ENCODE measurements at regions not wholly inside any gene's neighbourhood (a gene's known extent, or its start where the extent isn't known, plus 50 kb on each side); places are given as distances from the start of the nearest gene placed in this dataset.

DNA sequence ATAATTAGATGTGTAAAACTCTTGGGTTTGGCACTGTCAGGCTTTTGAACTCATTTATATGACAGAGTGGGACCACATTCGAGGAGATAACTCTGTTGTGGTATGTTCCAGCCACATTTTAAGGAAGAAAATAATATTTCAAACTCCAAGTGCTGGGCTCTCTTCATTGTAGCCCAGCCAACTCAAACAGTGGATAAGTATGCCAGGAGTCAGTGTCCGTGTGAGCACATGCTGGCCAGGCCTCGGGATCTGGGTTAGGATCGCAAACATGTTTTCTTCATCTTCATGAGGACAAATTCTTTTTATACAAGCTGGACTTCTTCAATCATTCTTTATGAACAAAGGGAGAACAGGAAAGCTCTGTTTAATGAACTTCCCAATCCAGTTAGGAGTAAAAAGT, 497.5 kb downstream of the MAFB start:
- FAIRE-seq = no peak
- DNase-seq (ENCODE audit: insufficient read length, low spot score) = no peak
- no peak for TF ChIP-seq SPI1 (IDR thresholded peaks at IDR 0.05; ENCODE audit: low read depth, low read length)
- no peak for TF ChIP-seq TAF1 (IDR thresholded peaks at IDR 0.05; ENCODE audit: low read depth, low read length)
- TF ChIP-seq POLR2AphosphoS5 (IDR thresholded peaks at IDR 0.05; ENCODE audit: low read depth, low read length) = no peak
- TF ChIP-seq POU2F2 (IDR thresholded peaks at IDR 0.05; ENCODE audit: low read depth, low read length) = no peak
- TF ChIP-seq POLR2A (IDR thresholded peaks at IDR 0.05; ENCODE audit: low read depth, low read length) = no peak
- TF ChIP-seq PAX5 (IDR thresholded peaks at IDR 0.05; ENCODE audit: insufficient read depth, low read length, severe bottlenecking) = no peak

DNA sequence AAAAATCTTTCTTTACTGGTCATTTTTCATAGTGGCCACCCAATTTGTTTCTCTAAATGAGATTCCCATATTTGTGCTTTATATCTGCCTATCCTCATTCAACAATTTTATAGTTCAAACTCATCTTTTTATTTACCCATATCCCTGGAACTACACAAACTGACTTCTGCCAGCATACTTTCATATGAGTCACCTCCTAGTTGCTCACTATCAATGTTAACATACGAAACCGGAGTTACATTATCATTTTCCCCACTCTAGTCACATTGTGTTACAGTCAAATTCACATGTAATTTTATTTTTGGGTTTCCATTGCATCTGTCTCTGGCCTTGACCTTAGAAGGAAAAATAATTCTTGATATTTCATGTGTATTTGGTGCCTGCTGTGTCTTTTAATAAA, 499.4 kb downstream of the MAFB start:
- DNase-seq (ENCODE audit: insufficient read length, low spot score) (no peak), FAIRE-seq (no peak)
- no peak for TF ChIP-seq POLR2A (IDR thresholded peaks at IDR 0.05; ENCODE audit: low read depth, low read length)
- TF ChIP-seq SPI1 (IDR thresholded peaks at IDR 0.05; ENCODE audit: low read depth, low read length) = no peak
- no peak for TF ChIP-seq POLR2AphosphoS5 (IDR thresholded peaks at IDR 0.05; ENCODE audit: low read depth, low read length)
- TF ChIP-seq POU2F2 (IDR thresholded peaks at IDR 0.05; ENCODE audit: low read depth, low read length) = no peak
- TF ChIP-seq PAX5 (IDR thresholded peaks at IDR 0.05; ENCODE audit: insufficient read depth, low read length, severe bottlenecking) = no peak
- no peak for TF ChIP-seq TAF1 (IDR thresholded peaks at IDR 0.05; ENCODE audit: low read depth, low read length)

DNA sequence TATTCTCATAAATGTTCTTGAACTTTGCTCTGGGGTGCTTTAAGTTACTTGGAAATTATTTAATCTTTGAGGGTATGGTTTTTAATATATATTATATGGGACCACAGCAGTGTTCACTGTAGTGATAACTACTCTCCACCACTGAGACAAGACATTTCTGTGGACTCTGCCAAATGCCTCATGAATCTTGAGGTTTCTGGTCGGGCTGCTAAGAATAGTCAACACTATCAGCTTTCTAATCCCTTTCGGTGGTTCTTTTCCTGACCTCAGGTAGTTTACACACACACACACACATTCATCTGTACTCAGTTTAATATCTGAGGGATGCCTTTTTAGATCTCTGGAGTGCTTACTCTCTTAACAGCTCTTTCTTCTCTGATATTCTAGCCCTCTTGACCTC, 500.7 kb downstream of the MAFB start:
- no peak for DNase-seq (ENCODE audit: insufficient read length, low spot score)
- TF ChIP-seq POLR2A (IDR thresholded peaks at IDR 0.05; ENCODE audit: low read depth, low read length) (no peak), PAX5 (IDR thresholded peaks at IDR 0.05; ENCODE audit: insufficient read depth, low read length, severe bottlenecking) (no peak), POLR2AphosphoS5 (IDR thresholded peaks at IDR 0.05; ENCODE audit: low read depth, low read length) (no peak), POU2F2 (IDR thresholded peaks at IDR 0.05; ENCODE audit: low read depth, low read length) (no peak), TAF1 (IDR thresholded peaks at IDR 0.05; ENCODE audit: low read depth, low read length) (no peak), SPI1 (IDR thresholded peaks at IDR 0.05; ENCODE audit: low read depth, low read length) (no peak)
- FAIRE-seq = no peak

DNA sequence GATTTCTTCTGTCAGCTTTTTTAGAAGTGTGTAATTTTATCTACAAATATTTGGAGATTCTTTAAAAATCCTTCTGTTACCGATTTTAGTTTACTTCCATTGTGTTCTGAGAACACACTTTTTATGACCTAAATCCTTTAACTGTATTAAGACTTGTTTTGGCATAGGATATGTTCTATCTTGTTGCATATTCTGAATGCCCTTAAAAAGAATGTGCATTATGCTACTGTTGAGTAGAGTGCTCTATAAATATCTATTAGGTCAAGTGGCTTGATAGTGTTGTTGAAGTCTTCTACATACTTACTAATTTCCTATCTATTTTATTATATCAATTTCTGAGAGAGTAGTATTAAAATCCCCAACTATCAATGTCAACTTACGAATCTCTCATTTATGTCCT, 502.2 kb downstream of the MAFB start:
- TF ChIP-seq POU2F2 (IDR thresholded peaks at IDR 0.05; ENCODE audit: low read depth, low read length) (no peak), PAX5 (IDR thresholded peaks at IDR 0.05; ENCODE audit: insufficient read depth, low read length, severe bottlenecking) (no peak), POLR2AphosphoS5 (IDR thresholded peaks at IDR 0.05; ENCODE audit: low read depth, low read length) (no peak), TAF1 (IDR thresholded peaks at IDR 0.05; ENCODE audit: low read depth, low read length) (no peak), SPI1 (IDR thresholded peaks at IDR 0.05; ENCODE audit: low read depth, low read length) (no peak), POLR2A (IDR thresholded peaks at IDR 0.05; ENCODE audit: low read depth, low read length) (no peak)
- FAIRE-seq (no peak), DNase-seq (ENCODE audit: insufficient read length, low spot score) (no peak)

DNA sequence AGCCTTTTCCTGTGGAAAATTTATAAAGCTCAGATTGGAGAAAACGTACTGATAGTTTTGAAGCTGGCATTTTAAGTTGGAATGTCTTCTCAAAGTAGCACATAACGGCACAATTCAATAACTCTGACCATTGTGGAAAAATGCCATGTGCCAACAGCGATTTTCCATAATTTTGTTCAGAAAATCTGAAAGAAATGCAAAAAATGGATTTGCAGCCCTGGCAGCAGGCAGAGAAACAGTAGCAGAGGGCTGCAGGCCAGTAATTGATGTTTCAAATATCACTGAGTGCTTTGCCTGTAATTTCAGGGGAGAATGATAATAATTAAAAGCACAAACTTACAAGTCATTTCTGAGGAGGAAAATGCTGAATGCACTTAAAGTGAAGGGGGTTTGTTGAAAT, 507.4 kb downstream of the MAFB start:
- FAIRE-seq = no peak
- TF ChIP-seq SPI1 (IDR thresholded peaks at IDR 0.05; ENCODE audit: low read depth, low read length) = no peak
- no peak for TF ChIP-seq PAX5 (IDR thresholded peaks at IDR 0.05; ENCODE audit: insufficient read depth, low read length, severe bottlenecking)
- TF ChIP-seq POU2F2 (IDR thresholded peaks at IDR 0.05; ENCODE audit: low read depth, low read length) = no peak
- TF ChIP-seq POLR2AphosphoS5 (IDR thresholded peaks at IDR 0.05; ENCODE audit: low read depth, low read length) = no peak
- TF ChIP-seq TAF1 (IDR thresholded peaks at IDR 0.05; ENCODE audit: low read depth, low read length) = no peak
- no peak for TF ChIP-seq POLR2A (IDR thresholded peaks at IDR 0.05; ENCODE audit: low read depth, low read length)

DNA sequence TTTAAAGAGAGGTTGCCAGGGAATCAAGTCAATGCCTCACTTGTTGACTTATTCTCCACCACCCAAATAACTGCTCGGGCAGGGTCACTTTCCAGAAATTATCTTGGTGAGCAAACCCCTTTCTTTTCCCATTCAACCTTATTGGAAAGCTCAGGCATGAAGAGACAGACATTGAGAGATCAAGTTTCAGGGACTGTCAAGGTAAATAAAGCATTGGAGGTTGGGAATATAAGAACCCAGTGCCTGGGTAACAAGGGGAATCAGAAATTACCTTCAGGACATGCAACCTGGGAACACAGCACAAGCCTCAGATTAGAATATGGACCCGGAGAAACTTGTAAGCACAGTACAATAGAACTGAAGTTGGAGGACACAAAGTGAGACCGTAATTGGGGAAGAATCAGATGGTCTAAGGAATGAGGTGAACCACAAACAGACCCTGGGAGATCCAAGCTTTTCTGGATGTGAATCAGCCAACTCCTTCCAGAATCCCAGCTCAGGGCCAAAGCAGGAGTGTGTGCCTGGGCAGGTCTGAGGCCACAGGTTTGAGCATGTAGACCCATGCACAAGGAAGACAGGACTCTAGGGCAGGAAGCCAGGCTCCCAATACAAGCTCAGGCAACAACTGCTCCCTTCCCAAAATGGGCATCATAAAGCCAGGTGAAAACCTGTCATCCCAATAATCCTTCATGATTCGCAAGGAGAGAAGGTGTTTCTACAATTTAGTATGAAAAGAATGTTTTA, 512.8 kb downstream of the MAFB start:
- no peak for TF ChIP-seq SPI1 (IDR thresholded peaks at IDR 0.05; ENCODE audit: low read depth, low read length)
- TF ChIP-seq TAF1 (IDR thresholded peaks at IDR 0.05; ENCODE audit: low read depth, low read length) = no peak
- TF ChIP-seq POU2F2 (IDR thresholded peaks at IDR 0.05; ENCODE audit: low read depth, low read length) = no peak
- TF ChIP-seq POLR2A (IDR thresholded peaks at IDR 0.05; ENCODE audit: low read depth, low read length) = no peak
- TF ChIP-seq PAX5 (IDR thresholded peaks at IDR 0.05; ENCODE audit: insufficient read depth, low read length, severe bottlenecking) = no peak
- TF ChIP-seq POLR2AphosphoS5 (IDR thresholded peaks at IDR 0.05; ENCODE audit: low read depth, low read length) = no peak
- no peak for FAIRE-seq
- no peak for DNase-seq (ENCODE audit: insufficient read length, low spot score)

More for the DNA sequence above, 507.4 kb downstream of the MAFB start:
- DNase-seq (ENCODE audit: insufficient read length, low spot score) = no peak

DNA sequence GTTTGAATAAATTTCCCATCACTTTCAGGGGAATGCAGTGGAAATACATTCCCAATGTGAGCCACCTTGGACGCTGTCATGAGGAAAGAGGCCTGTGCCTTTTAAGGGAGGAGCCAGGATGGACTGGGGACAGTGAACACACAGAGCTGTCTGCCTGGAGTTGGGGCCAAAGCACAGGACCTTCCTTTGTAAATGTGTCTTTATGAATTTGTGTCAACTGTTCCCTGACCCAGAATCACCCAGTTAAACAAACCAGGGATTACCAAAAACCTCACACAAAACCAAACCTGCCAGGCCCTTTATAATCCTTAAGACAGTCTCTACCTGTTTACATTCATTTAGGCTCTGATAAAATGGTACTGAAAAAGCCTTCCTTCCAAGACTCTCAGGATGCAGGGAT, 513.7 kb downstream of the MAFB start:
- TF ChIP-seq POLR2AphosphoS5 (IDR thresholded peaks at IDR 0.05; ENCODE audit: low read depth, low read length) = no peak
- TF ChIP-seq TAF1 (IDR thresholded peaks at IDR 0.05; ENCODE audit: low read depth, low read length) = no peak
- no peak for TF ChIP-seq SPI1 (IDR thresholded peaks at IDR 0.05; ENCODE audit: low read depth, low read length)
- no peak for TF ChIP-seq PAX5 (IDR thresholded peaks at IDR 0.05; ENCODE audit: insufficient read depth, low read length, severe bottlenecking)
- TF ChIP-seq POLR2A (IDR thresholded peaks at IDR 0.05; ENCODE audit: low read depth, low read length) = no peak
- TF ChIP-seq POU2F2 (IDR thresholded peaks at IDR 0.05; ENCODE audit: low read depth, low read length) = no peak
- FAIRE-seq (no peak), DNase-seq (ENCODE audit: insufficient read length, low spot score) (no peak)

DNA sequence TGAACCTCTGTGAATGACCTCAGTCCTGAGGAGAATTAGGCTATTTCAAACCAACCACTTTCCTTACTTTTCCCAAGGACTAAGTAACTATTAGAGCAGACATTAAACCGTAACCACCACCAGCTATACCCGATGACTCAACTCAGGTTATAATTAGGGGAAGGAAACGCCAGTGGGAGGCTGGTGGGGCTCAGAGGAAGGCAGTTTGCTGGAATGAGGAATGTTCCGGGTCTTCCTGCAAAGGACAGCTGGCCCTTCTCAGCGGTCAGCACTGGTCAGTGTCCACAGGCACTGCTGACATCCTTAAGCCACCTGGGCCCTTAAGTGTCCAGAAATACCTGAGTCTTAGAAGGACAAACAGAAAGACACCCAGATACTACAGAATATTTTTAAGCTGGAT, 515.2 kb downstream of the MAFB start:
- DNase-seq (ENCODE audit: insufficient read length, low spot score) (no peak), FAIRE-seq (no peak)
- TF ChIP-seq TAF1 (IDR thresholded peaks at IDR 0.05; ENCODE audit: low read depth, low read length) = no peak
- TF ChIP-seq POU2F2 (IDR thresholded peaks at IDR 0.05; ENCODE audit: low read depth, low read length) = no peak
- TF ChIP-seq POLR2A (IDR thresholded peaks at IDR 0.05; ENCODE audit: low read depth, low read length) = no peak
- no peak for TF ChIP-seq SPI1 (IDR thresholded peaks at IDR 0.05; ENCODE audit: low read depth, low read length)
- no peak for TF ChIP-seq PAX5 (IDR thresholded peaks at IDR 0.05; ENCODE audit: insufficient read depth, low read length, severe bottlenecking)
- no peak for TF ChIP-seq POLR2AphosphoS5 (IDR thresholded peaks at IDR 0.05; ENCODE audit: low read depth, low read length)

DNA sequence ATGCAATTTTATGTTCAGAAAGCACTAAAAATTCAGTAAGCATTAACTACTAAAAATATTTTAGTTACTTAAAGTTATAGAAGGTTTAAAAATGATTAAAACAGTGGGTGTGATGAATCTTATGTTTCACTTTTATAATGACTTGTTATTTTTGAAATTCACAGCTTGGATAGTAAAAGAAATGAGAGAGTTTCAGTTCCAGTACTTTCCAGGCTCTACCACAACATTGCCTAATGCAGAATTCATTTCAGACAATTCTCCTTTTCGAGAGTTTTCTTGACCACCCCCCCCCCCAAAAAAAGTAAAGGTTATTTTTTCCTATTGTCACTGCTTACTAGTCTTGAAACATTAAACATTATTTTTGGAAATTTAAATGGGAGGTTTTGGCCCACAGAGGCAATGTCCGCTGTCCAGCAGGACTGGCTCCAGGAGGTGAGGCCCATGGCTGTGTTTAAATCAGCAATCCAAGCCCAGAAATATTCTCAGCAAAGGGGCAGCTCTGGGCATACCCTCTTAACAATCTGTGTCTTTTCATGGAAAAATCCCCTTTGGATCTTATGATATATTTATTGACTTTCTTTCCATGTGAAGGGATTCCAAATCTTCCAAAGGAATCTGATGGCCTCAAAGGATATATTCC, 519.9 kb downstream of the MAFB start:
- TF ChIP-seq POLR2AphosphoS5 (IDR thresholded peaks at IDR 0.05; ENCODE audit: low read depth, low read length) = no peak
- no peak for TF ChIP-seq PAX5 (IDR thresholded peaks at IDR 0.05; ENCODE audit: insufficient read depth, low read length, severe bottlenecking)
- TF ChIP-seq POLR2A (IDR thresholded peaks at IDR 0.05; ENCODE audit: low read depth, low read length) = no peak
- TF ChIP-seq POU2F2 (IDR thresholded peaks at IDR 0.05; ENCODE audit: low read depth, low read length) = no peak
- DNase-seq (ENCODE audit: insufficient read length, low spot score) (no peak), FAIRE-seq (no peak)

All from GM12891 (cell line).